NCI-H2107 treated with DMSO at 0.1 percent for 48 hours (cell line): ENCODE measurements at regions not wholly inside any gene's neighbourhood (a gene's known extent, or its start where the extent isn't known, plus 50 kb on each side); places are given as distances from the start of the nearest gene placed in this dataset.
"Not testable (repeated sequence)": the region's sequence is repeated elsewhere in the genome, so short reads cannot be mapped to it uniquely, and the experiment has no call there.

ENCODE experiments used
- DNase-seq: peaks from one replicate; lab custom pipeline; 2025; ENCODE audit not compliant: unreplicated experiment; lab: John Stamatoyannopoulos, UW

GRCh38 chrX:3815896-3816664 is 102.6 kb upstream of the PRKX start:
- DNase-seq: peak; percentile 55

- DNase-seq: peak; percentile 51
Measured at GRCh38 chrX:3811331-3812311, 98.2 kb upstream of the PRKX start.

GRCh38 chrX:3807906-3808305 is 94.5 kb upstream of the PRKX start:
- no peak for DNase-seq

- no peak for DNase-seq
Measured at GRCh38 chrX:3806630-3807029, 93.2 kb upstream of the PRKX start.

- DNase-seq: no peak
Measured at GRCh38 chrX:3803713-3804112, 90.3 kb upstream of the PRKX start.

DNA sequence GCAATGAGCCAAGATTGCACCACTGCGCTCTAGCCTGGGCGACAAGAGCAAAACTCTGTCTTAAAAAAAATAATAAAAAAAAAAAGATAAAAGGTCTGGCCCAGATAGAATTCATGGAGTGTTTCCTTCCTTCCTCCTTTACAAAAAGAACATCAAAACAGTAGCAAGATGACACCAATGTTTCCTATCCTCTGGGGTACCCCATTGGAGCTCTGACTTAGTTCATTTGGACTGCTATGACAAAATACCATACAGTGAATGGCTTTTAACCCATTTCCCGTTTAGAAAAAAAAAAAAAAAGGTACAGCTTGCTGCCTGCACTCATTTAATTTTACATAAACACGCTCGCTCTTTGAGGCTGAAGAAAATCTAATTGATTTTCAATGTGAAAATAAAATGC is 89.9 kb upstream of the PRKX start:
- no peak for DNase-seq

GRCh38 chrX:3795411-3795810 is 82.0 kb upstream of the PRKX start:
- DNase-seq: not testable (repeated sequence)

DNA sequence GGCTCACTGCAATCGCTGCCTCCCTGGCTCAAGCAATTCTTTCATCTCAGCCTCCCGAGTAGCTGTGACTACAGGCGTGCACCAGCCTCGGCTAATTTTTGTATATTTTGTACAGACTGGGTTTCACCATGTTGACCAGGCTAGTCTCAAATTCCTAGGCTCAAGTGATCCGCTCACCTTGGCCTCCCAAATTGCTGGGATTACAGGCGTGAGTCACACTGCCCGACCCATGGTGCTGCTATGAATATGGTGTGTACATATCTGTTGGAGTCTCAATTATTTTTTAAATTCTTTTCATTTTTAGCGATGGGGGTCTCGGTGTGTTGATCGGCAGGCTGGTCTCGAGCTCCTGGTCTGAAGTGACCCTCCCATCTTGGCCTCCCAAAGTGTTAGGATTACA is 78.0 kb upstream of the PRKX start:
- no peak for DNase-seq

DNA sequence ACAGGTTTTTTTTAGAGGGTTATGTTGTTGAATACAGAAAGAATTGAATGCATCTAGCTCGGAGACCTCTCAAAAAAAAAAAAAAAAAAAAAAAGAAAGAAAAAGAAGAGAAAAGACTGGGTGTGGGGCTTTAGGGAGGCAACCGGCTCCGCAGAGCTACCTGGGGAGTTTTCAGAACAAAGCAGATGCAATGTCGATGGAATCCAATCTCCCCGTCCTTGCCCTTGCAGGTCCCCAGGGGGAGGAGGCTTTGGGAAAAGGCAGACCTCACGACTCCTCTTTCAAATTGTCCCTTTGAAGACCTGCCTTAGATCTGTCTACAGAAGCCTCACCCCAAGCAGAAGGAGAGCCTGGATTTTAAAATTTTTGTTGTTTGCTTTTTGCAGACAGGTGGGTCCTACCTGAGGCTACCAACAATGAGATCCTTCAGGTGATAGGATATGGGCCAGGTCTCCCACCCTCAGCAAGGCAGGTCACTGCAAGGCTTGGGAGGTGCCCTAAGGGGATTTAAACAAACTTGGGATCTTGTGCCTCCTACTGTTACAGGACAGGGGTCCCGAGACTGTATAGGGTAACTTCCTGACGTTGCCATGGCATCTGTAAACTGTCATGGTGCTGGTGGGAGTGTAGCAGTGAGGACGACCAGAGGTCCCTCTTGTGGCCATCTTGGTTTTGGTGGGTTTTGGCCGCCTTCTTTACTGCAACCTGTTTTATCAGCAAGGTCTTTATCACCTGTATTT is 75.2 kb upstream of the PRKX start:
- no peak for DNase-seq

GRCh38 chrX:3787856-3788255 is 74.4 kb upstream of the PRKX start:
- DNase-seq: peak; percentile 89

DNA sequence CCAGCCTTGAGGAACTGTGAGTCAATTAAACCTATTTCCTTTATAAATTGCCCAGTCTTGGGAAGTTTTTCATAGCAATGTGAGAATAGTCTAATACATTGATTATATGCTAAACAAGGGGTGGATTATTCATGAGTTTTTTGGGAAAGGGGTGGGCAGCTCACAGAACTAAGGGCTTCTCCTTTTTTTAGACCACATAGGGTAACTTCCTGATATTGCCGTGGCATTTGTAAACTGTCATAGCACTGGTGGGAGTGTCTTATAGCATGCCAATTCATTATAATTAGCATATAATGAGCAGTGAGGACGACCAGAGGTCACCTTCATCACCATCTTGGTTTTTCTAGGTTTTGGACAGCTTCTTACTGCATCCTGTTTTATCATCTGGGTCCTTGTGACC is 72.4 kb upstream of the PRKX start:
- not testable (repeated sequence) for DNase-seq

DNA sequence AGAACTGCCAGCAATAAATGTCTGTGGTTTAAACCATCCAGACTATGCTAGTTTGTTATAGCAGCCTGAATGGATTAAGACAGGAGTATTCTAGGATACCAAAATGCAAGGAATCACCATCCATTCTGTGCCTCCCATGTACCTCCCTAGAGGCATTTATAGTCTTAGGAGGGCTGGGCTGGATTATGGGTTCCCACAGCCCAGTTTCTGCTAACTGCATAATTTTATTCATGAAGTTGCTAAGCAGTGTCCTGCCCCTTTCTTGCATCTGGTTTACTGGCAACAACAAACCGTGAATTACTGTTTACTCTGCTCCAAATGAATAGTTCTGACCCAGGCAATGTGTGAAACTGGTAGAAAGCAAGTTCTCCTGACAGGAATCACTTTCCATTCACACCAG is 67.1 kb upstream of the PRKX start:
- DNase-seq: no peak

GRCh38 chrX:3779546-3779945 is 66.1 kb upstream of the PRKX start:
- DNase-seq: no peak

- DNase-seq: no peak
Measured at GRCh38 chrX:3777416-3777815, 64.0 kb upstream of the PRKX start.

DNA sequence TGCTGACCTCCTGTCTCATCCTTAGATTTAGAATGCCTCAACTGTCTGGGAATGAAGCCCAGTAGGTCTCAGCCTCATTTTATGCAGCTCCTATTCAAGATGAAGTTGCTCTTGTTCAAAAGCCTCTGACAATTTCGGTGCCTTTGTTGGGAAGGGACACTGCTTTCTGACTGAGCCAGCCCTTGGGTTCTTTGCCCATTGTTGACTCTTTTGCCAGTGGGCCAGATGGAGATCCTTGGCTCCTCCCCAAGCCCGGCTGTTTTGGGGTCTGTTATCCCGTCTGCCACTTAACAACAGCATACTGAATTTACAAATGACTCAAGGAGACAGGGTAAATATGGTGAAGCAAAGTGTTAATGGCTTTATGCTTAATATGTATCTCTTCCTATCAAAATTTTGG is 58.3 kb upstream of the PRKX start:
- no peak for DNase-seq

GRCh38 chrX:3768881-3769280 is 55.4 kb upstream of the PRKX start:
- no peak for DNase-seq
